SJSA1 (cell line): ENCODE measurements at regions not wholly inside any gene's neighbourhood (a gene's known extent, or its start where the extent isn't known, plus 50 kb on each side); places are given as distances from the start of the nearest gene placed in this dataset.
"Not testable (repeated sequence)": the region's sequence is repeated elsewhere in the genome, so short reads cannot be mapped to it uniquely, and the experiment has no call there.

ENCODE experiments used
- DNase-seq, 2 experiments: peaks; one replicate each; pipeline ENCODE4 v3.0.0-alpha.2; 2015 to 2020; ENCODE audit warnings: low spot score in 2 of 2, low read depth in 1 of 2
- H3K27ac ChIP-seq: fragments of 250-450 bp; sonication (Bioruptor Pico); 2 replicates; pipeline ENCODE4 v1.5.1; 2020; ENCODE audit warnings: mild to moderate bottlenecking, moderate library complexity
- H3K27me3 ChIP-seq: fragments of 250-450 bp; sonication (Bioruptor Pico); replicated peaks from 2 replicates; pipeline ENCODE4 v1.5.1; 2020; ENCODE audit warnings: mild to moderate bottlenecking, moderate library complexity
- H3K36me3 ChIP-seq: fragments of 250-450 bp; sonication (Bioruptor Pico); 2 replicates; pipeline ENCODE4 v1.5.1; 2020; ENCODE audit warnings: mild to moderate bottlenecking
- H3K4me1 ChIP-seq: fragments of 250-450 bp; sonication (Bioruptor Pico); replicated peaks from 2 replicates; pipeline ENCODE4 v1.6.1; 2021; ENCODE audit warnings: mild to moderate bottlenecking
- H3K4me3 ChIP-seq: fragments of 250-450 bp; sonication (Bioruptor Pico); 2 replicates; pipeline ENCODE4 v1.5.1; 2020; ENCODE audit warnings: mild to moderate bottlenecking
- H3K9me3 ChIP-seq: fragments of 250-450 bp; sonication (Bioruptor Pico); replicated peaks from 2 replicates; pipeline ENCODE4 v1.5.1; 2020; ENCODE audit warnings: mild to moderate bottlenecking

- Histone ChIP-seq H3K36me3 (no peaks in the 10 kb centered on the region), H3K4me3 (no peak overlapping the region), H3K27me3 (no peaks in the 10 kb centered on the region; the same call in 1 of the 2 replicates), H3K4me1 (no peaks in the 10 kb centered on the region), H3K9me3 (no peaks in the 10 kb centered on the region), H3K27ac (no peak overlapping the region)
- DNase-seq = no peak
Observed at GRCh38 chr5:115713408-115713807, 87.6 kb upstream of the TMED7 start.

GRCh38 chr5:115709585-115709984, 83.7 kb upstream of the TMED7 start:
- Histone ChIP-seq H3K27ac (no peak overlapping the region), H3K4me3 (no peak overlapping the region), H3K27me3 (no peaks in the 10 kb centered on the region), H3K36me3 (no peaks in the 10 kb centered on the region), H3K4me1 (no peaks in the 10 kb centered on the region), H3K9me3 (no peaks in the 10 kb centered on the region)
- no peak for DNase-seq

GRCh38 chr5:115708819-115709477, 83.1 kb upstream of the TMED7 start:
- no peak overlapping the region for H3K27ac ChIP-seq
- no peaks in the 10 kb centered on the region for H3K4me1 ChIP-seq
- H3K4me3 ChIP-seq = no peak overlapping the region
- no peaks in the 10 kb centered on the region for H3K9me3 ChIP-seq
- H3K36me3 ChIP-seq = no peaks in the 10 kb centered on the region
- DNase-seq = no peak
- no peaks in the 10 kb centered on the region for H3K27me3 ChIP-seq

GRCh38 chr5:115703514-115703913, 77.7 kb upstream of the TMED7 start:
- Histone ChIP-seq H3K9me3 (no peaks in the 10 kb centered on the region), H3K27me3 (no peaks in the 10 kb centered on the region), H3K4me1 (no peaks in the 10 kb centered on the region), H3K36me3 (no peaks in the 10 kb centered on the region), H3K4me3 (no peak overlapping the region), H3K27ac (no peak overlapping the region)
- DNase-seq = no peak

- no peaks in the 10 kb centered on the region for H3K36me3 ChIP-seq
- H3K4me3 ChIP-seq = no peak overlapping the region
- no peaks in the 10 kb centered on the region for H3K4me1 ChIP-seq
- no peaks in the 10 kb centered on the region for H3K9me3 ChIP-seq
- no peaks in the 10 kb centered on the region for H3K27me3 ChIP-seq
- H3K27ac ChIP-seq = no peak overlapping the region
- DNase-seq = no peak
Observed at GRCh38 chr5:115702025-115702424, 76.2 kb upstream of the TMED7 start.

- Histone ChIP-seq H3K9me3 (no peaks in the 10 kb centered on the region), H3K36me3 (no peaks in the 10 kb centered on the region), H3K4me1 (no peaks in the 10 kb centered on the region), H3K27ac (no peak overlapping the region), H3K4me3 (no peak overlapping the region), H3K27me3 (no peaks in the 10 kb centered on the region)
- no peak for DNase-seq
Observed at GRCh38 chr5:115699967-115700366, 74.1 kb upstream of the TMED7 start.

GRCh38 chr5:115696141-115696650, 70.4 kb upstream of the TMED7 start:
- H3K9me3 ChIP-seq = no peaks in the 10 kb centered on the region
- no peak overlapping the region for H3K4me3 ChIP-seq
- H3K4me1 ChIP-seq = no peaks in the 10 kb centered on the region
- DNase-seq = no peak
- no peaks in the 10 kb centered on the region for H3K36me3 ChIP-seq
- H3K27me3 ChIP-seq = no peaks in the 10 kb centered on the region; the same call in 1 of the 2 replicates
- H3K27ac ChIP-seq = no peak overlapping the region

- H3K4me1 ChIP-seq = no peaks in the 10 kb centered on the region
- no peak overlapping the region for H3K4me3 ChIP-seq
- DNase-seq = no peak
- H3K36me3 ChIP-seq = no peaks in the 10 kb centered on the region
- no peaks in the 10 kb centered on the region for H3K9me3 ChIP-seq
- H3K27me3 ChIP-seq = no peaks in the 10 kb centered on the region; the same call in 1 of the 2 replicates
- no peak overlapping the region for H3K27ac ChIP-seq
Observed at GRCh38 chr5:115695310-115695880, 69.6 kb upstream of the TMED7 start.

- not testable (repeated sequence) for H3K4me1 ChIP-seq, DNase-seq, H3K27ac ChIP-seq, H3K4me3 ChIP-seq, H3K9me3 ChIP-seq, H3K27me3 ChIP-seq, H3K36me3 ChIP-seq
Observed at GRCh38 chr5:115691814-115692213, 66.0 kb upstream of the TMED7 start.

GRCh38 chr5:115686738-115687074, 60.9 kb upstream of the TMED7 start:
- Histone ChIP-seq H3K27me3 (no peaks in the 10 kb centered on the region), H3K4me3 (no peak overlapping the region), H3K27ac (peak overlapping the region; percentile 39), H3K9me3 (no peaks in the 10 kb centered on the region), H3K36me3 (no peaks in the 10 kb centered on the region), H3K4me1 (peaks cover 22% of the 10 kb centered on the region)
- no peak for DNase-seq

- H3K4me1 ChIP-seq = peaks cover 22% of the 10 kb centered on the region
- peak; percentile 78 to 79 for DNase-seq
Observed at GRCh38 chr5:115686051-115686737, 60.4 kb upstream of the TMED7 start.

GRCh38 chr5:115685490-115685889, 59.7 kb upstream of the TMED7 start:
- Histone ChIP-seq H3K9me3 (no peaks in the 10 kb centered on the region), H3K36me3 (no peaks in the 10 kb centered on the region), H3K27ac (no peak overlapping the region), H3K4me3 (no peak overlapping the region), H3K27me3 (no peaks in the 10 kb centered on the region), H3K4me1 (peaks cover 22% of the 10 kb centered on the region)
- no peak for DNase-seq

More at GRCh38 chr5:115686051-115686737, 60.4 kb upstream of the TMED7 start:
- Histone ChIP-seq H3K27me3 (no peaks in the 10 kb centered on the region), H3K9me3 (no peaks in the 10 kb centered on the region), H3K36me3 (no peaks in the 10 kb centered on the region), H3K27ac (peak overlapping the region; percentile 39), H3K4me3 (no peak overlapping the region)

- H3K36me3 ChIP-seq = no peaks in the 10 kb centered on the region
- peaks cover 22% of the 10 kb centered on the region for H3K4me1 ChIP-seq
- no peaks in the 10 kb centered on the region for H3K9me3 ChIP-seq
- no peak for DNase-seq
- H3K27ac ChIP-seq = no peak overlapping the region
- H3K4me3 ChIP-seq = no peak overlapping the region
- no peaks in the 10 kb centered on the region for H3K27me3 ChIP-seq
Observed at GRCh38 chr5:115684513-115685037, 58.7 kb upstream of the TMED7 start.

GRCh38 chr5:115683081-115683480, 57.2 kb upstream of the TMED7 start:
- H3K4me3 ChIP-seq = no peak overlapping the region

More at GRCh38 chr5:115683081-115683480, 57.2 kb upstream of the TMED7 start:
- no peaks in the 10 kb centered on the region for H3K27me3 ChIP-seq
- no peak for DNase-seq
- peaks cover 22% of the 10 kb centered on the region for H3K4me1 ChIP-seq
- no peaks in the 10 kb centered on the region for H3K9me3 ChIP-seq
- no peak overlapping the region for H3K27ac ChIP-seq
- no peaks in the 10 kb centered on the region for H3K36me3 ChIP-seq
